Thyroid gland (tissue), 4 donors: ENCODE measurements at regions not wholly inside any gene's neighbourhood (a gene's known extent, or its start where the extent isn't known, plus 50 kb on each side); places are given as distances from the start of the nearest gene placed in this dataset.
"Not testable (repeated sequence)": the region's sequence is repeated elsewhere in the genome, so short reads cannot be mapped to it uniquely, and the experiment has no call there.

ENCODE experiments used
- POLR2A ChIP-seq, 2 donors: fragments of 450-650 bp; IDR thresholded peaks; one replicate each; pipeline ENCODE4 v1.6.1; 2017; ENCODE audit warnings: antibody characterized with exemption in 2 of 2, mild to moderate bottlenecking in 2 of 2, moderate library complexity in 1 of 2
- TF ChIP-seq, protein P1 (sequence below), 6 experiments: fragments of 200-600 bp in 3 of 6; fragments of 450-650 bp in 3 of 6; sonication (generic) in 3 of 6; IDR thresholded peaks; one replicate each; pipeline ENCODE4 v1.5.1; 2016 to 2019; ENCODE audit warnings: antibody characterized with exemption in 6 of 6, mild to moderate bottlenecking in 2 of 6, inconsistent platforms in 1 of 6, moderate library complexity in 1 of 6

DNA sequence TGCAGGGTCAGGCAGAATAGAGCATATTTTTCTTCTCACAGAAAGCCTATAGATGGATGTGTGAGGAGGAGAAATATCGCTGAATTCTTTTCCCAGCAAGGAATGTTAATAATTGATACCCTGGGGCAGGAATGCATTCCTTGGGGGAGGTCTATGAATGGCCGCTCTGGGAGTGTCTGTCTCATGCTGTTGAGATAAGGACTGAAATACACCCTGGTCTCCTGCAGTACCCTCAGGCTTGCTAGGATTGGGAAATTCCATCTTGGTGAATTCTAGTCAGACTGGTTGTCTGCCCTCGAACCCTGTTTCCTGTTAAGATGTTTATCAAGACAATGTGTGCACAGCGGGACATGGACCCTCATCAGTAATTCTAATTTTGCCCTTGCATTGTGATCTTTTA, 71.4 kb upstream of the MID1 start:
- TF ChIP-seq, protein P1, sequence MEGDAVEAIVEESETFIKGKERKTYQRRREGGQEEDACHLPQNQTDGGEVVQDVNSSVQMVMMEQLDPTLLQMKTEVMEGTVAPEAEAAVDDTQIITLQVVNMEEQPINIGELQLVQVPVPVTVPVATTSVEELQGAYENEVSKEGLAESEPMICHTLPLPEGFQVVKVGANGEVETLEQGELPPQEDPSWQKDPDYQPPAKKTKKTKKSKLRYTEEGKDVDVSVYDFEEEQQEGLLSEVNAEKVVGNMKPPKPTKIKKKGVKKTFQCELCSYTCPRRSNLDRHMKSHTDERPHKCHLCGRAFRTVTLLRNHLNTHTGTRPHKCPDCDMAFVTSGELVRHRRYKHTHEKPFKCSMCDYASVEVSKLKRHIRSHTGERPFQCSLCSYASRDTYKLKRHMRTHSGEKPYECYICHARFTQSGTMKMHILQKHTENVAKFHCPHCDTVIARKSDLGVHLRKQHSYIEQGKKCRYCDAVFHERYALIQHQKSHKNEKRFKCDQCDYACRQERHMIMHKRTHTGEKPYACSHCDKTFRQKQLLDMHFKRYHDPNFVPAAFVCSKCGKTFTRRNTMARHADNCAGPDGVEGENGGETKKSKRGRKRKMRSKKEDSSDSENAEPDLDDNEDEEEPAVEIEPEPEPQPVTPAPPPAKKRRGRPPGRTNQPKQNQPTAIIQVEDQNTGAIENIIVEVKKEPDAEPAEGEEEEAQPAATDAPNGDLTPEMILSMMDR (IDR thresholded peaks at IDR 0.05), result not testable (repeated sequence)
- TF ChIP-seq POLR2A (IDR thresholded peaks at IDR 0.05), result not testable (repeated sequence)
